ENCODE measurements at regions not wholly inside any gene's neighbourhood (a gene's known extent, or its start where the extent isn't known, plus 50 kb on each side); places are given as distances from the start of the nearest gene placed in this dataset.

DNA sequence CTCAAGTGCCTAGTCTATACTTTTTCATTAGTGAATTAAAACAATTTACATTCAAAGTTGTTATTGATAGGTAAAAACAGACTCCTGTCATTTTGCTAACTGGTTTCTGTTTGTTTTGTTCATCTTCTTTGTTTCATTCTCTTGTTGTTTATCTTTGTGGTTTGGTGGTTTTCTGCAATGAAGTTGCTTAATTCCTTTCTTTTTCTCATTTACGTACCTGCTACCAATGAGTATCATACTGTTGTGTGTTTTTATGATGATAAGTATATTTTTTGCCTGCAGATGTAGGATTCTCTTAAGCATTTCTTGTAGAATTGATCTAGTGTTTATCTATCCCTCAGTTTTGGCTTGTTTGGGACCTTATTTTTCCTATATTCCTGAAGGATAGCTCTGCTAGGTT lies 2230.0 kb downstream of the MAT2B start:
- DNase-seq (ENCODE audit: low read depth, low spot score) = no peak

DNA sequence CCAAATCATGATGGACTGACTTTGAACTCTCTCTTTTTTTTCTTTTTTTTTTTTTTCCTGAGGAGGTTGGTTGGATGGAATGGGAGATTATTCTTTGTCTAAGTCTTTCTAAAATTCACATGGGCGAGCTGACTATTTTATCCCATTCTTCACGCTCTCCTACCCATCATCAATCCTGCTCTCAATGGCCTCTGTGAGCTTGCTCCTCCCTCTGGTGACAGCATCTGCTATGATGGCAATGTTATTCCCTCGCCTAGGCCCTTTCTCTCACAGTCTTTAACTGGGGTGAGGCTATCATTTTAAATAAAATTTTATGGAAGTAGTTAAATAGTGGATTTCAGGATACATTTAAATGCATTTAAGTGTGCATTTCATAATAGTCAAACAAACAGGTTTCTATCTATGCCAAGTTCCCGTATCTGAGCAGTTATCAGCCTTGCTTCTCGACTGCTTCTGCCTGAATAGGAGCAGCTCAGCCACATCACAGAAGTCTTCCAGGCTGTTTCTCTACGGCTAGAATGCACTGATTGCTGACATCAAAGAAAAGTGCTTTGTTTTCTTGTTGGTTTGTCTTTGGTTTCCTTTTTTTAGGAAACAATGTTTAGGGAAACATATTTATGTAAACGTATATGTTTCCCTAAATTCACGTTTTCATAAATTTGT lies 2233.8 kb downstream of the MAT2B start:
- DNase-seq (ENCODE audit: low read depth, low spot score) = no peak

DNA sequence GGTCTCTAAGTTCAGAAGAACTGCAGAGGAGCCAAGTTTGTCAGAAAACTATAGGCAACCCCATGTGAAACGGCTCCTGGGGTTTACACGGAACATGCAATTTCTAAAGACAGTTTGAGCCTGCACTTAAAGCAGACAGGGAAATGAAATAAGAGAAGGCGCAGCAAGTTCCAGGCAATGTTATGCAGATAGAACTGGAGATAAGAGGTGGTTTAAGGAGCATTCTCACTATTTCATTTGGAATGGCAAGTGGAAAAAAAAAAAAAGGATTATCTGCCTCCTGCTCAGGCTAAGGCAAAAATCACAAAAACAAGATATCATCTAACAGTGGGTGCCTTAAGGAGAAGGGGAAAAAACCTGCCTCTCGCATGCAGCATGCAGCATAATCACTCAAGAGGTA lies 2252.4 kb downstream of the MAT2B start:
- no peak for DNase-seq (ENCODE audit: low read depth, low spot score)

DNA sequence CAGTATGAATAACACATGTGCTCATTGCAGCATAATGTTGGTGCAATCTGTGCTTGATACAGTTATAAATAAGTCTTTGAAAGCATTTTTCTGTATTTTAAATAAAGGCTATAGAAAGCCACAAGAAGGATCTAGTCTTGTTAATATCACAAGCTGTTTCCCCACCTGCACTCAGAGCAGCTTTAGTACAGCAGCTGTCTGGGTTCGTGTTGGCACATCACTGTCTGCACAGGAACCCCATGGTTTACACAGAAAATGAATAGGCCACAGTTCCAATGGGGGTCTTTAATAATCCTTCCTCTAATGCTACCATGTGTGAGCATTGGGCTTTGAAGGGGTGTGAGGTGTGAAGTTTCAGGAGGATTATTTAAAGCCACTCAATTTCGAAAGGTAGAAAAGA lies 2269.7 kb downstream of the MAT2B start:
- no peak for DNase-seq (ENCODE audit: low read depth, low spot score)

DNA sequence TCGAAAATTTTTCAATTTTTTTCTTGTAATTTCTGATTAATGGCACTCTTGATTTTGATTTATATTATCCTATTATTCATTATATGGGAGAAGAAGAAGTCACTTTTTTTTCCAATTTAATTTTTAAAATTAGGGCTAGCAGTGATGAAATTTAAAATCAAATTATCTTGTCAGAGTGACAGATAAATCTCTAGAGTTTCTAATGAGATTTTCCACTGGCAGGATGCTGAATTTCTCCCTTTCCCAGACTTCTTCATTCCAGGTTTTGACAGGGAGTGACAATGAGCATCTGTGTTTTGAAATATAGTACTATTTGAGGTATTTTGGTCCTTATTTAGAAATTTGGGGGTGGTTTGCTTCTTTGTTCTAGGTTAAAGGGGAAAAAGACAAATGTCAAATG lies 2274.1 kb downstream of the MAT2B start:
- no peak for DNase-seq (ENCODE audit: low read depth, low spot score)

DNA sequence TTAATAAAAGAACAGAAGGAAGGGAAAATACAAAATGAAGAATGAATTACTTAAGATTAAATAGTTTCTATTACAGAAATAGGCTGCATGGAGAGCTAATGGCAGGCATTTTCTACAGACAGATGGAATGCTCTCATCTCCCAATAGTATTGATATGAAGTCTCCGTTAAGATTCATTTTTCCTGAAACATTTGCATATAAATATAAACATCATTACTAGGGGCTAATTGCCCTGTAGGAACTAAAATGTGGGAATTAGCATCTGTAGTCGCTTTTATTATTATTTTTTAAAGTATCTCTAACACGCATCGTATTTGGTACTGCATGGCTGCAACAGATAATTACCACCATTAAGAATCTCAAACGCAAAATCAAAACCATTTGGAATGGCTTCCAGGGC lies 2275.5 kb downstream of the MAT2B start:
- no peak for DNase-seq (ENCODE audit: low read depth, low spot score)

DNA sequence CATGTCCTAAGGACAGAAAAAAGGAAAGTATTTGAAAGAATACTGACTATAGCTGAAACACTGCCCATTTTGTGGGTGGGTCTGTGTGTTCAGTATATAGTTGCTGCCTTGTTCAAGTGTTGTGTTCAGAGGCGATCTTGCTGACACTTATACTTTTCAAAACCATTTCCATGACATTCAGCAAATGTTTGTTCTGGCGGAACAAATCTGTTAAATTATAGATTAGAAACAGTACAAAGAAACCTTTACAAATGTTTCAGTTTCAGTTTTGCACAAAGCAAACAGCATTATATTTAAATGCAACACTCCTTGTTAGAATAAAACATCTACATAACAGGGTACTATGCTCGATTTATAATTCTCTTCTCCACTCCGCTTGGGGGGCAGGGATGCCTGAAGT lies 2276.3 kb downstream of the MAT2B start:
- no peak for DNase-seq (ENCODE audit: low read depth, low spot score)

DNA sequence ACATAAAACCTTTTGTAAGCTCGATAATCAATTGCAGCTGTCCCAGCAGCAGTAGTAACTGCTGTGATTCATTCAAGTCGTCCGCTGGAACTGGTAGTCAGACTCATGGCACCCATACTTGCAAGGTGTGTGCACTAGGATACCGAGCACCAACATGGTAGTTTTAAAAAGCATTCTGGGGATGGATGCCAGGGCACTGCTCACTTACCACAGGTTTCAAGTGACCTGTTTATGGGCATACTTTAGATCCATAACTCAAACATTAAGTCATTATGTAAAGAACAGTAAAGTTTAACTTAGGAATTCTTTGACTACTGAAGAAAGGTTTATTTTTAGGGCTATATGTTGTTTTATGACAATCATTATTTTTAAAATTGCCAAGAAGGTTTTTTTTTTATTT lies 2277.6 kb downstream of the MAT2B start:
- no peak for DNase-seq (ENCODE audit: low read depth, low spot score)

DNA sequence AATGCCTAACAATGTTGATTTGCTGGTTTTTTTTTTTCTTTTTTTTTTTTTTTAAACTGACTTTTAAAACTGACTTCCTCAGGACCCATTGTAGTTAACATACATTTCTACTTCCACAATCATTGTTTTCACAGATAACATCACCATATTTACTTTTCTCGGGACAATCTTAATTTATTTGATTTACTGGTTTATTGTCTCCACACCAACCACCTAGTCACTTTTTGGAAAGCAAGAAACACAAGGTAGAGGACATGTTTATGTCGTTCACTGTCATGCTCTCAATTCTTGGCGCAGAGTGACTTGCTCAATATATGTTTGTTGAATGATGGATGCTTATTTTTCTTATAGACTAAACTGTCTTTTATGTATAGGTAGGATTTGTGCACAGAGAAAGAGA lies 2280.7 kb downstream of the MAT2B start:
- no peak for DNase-seq (ENCODE audit: low read depth, low spot score)

DNA sequence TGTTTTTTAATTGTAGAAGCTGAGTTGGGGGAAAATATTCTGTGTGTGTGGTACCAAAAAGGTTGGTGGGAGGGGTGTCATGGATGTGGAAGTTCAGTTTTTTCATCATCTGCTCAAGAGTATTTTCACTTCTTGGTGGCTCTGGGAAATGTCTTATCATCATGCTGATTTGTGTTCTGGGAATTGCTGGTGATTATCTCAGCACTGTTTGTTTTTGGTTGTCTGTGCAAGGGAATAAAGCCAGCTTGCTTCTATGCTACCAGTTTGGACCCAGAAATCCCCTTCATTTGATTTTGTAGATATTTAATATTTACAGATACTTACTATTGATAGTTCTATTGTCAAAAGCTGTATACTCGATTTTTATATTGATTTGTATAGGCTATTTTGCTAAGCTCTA lies 2289.7 kb downstream of the MAT2B start:
- no peak for DNase-seq (ENCODE audit: low read depth, low spot score)

DNA sequence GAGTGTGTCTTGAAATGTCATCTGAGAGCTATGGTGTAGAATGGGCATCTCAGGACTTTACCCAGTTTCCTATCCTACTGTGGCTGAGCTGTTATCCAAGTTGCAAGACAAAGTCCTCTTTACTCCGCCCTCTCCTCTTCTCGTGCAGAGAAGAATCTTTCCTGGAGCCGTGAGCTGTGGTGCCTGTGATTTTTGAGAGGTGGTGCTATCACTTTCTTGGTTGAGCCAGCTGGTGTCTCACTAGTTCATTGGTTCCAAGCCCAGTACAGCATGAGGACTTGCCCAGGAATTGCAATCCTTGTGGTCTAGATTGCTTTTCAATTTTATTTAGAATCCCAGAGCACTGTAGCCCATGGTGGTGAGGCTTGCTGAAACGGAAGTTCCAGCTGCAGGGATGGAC lies 2300.3 kb downstream of the MAT2B start:
- no peak for DNase-seq (ENCODE audit: low read depth, low spot score)

DNA sequence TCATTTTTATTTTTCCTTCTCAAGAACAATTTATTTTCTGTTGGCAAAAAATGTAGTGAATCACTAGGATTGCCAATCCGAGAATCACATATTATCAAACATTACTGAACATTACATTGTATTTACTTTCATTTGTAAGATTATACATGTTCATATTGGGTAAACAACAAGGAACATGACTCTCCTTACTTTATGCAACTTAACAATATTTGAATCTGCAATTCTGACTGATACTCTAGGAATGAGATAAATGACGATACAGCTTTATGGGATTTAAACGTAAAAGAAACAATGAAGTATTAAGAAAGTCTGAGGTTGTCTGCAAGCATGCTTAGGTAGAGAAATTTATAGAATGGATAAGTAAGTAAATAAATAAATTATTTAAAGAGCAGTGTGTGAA lies 2302.9 kb downstream of the MAT2B start:
- DNase-seq (ENCODE audit: low read depth, low spot score) = no peak

DNA sequence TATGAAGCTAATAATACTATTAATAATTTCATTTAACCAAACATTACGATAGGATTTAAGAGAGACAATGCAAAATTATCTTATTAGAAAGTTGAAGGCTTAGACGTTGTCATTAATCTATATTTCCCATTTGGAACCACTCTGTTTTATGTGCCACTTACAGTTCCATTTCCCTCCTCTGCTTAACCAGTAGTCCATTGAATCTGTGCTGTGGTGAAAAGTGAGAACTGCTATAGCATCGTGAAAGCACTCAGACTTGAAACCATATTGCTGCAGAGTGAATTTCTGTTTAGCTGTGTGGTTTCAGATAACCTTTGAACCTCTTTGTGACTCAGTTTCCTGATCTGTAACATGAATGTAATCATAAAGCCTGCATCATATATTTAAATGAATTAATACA lies 2304.5 kb downstream of the MAT2B start:
- DNase-seq (ENCODE audit: low read depth, low spot score) = no peak

DNA sequence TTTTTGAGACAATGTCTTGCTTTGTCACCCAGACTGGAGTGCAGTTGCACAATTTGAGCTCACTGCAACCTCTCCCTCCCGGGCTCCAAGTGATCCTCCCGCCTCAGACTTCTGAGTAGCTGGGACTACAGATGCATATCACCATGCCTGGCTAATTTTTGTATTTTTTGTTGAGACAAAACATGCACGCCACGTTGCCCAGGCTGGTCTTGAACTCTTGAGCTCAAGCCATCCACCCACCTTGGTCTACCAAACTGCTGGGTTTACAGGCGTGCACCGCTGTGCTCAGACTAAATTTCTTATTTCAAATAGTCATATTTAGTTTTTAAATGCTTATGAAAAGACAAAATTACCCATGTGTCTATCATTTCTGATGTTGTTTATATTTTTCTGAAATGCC lies 2324.1 kb downstream of the MAT2B start:
- no peak for DNase-seq (ENCODE audit: low read depth, low spot score)

DNA sequence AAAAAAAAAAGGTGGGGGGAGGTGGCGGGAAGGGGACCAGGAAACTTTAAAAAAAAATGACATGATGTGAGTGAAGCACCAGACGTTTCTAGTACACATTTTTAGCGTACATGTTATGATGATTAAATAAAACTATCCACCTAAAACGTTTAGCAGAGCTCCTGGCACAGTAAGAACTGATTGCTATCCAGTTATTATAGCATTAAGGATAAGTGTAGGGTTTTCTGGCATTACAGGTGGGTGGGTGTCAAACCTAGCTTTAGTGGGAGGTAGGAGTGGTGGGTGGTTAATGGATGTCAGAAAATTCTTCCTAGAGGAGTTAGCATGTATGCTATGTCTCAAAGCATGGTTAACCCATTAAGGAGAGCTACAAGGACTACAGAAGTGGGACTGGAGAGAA lies 2329.5 kb downstream of the MAT2B start:
- DNase-seq (ENCODE audit: low read depth, low spot score) = no peak

DNA sequence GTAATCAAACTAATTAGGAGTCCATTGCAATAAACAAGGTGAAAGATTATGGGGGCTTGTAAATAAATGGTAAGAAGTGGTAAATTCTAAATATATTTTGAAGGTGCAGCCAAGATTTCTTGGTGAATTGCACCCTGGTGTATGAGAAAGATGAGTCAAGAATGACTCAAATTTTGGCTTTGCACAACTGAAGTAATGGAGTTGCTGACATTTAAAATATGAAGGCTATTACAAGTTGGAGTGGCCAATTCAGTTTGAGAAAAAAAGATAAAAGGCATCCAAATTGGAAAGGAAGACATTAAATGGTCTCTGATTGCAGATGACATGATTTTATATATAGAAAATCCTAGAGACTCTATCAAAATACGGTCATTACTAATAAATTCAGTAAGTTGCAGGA lies 2330.6 kb downstream of the MAT2B start:
- no peak for DNase-seq (ENCODE audit: low read depth, low spot score)

DNA sequence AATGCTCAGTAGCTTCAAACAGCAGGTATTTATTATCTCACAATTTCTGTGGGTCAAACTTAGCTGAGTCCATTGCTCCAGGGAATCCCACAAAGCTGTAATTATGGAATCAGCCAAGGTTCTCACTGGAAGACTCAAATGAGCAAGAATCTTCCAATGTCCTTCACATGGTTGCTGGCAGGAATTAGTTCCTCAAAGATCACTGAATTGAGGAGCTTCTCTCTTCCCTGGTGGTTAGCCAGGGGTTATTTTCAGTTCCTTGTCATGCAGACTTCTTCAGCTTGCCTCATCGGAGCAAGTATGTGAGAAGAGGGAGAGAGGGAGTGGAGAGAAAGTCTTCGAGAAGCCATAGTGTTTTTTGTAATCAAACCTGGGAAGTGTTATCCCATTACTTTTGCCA lies 2331.9 kb downstream of the MAT2B start:
- no peak for DNase-seq (ENCODE audit: low read depth, low spot score)

DNA sequence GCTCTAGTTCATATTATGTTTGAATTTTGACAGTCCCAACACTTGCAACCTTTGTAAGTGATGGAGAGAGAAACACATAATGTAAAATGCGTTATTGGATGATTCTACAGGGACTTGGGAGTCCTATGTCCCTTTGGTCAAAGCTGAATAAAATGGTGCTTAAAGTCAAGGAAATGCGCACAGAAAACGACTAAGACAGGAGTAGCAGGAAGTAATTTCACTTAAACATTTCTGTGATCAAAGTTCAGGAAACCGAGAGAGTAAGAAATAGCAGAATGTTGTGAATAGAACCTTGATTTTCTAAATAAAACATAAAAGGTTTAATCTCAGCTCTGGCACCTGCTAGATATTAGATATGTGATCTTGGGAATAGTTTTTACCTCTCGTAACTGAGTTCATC lies 2339.2 kb downstream of the MAT2B start:
- no peak for DNase-seq (ENCODE audit: low read depth, low spot score)

DNA sequence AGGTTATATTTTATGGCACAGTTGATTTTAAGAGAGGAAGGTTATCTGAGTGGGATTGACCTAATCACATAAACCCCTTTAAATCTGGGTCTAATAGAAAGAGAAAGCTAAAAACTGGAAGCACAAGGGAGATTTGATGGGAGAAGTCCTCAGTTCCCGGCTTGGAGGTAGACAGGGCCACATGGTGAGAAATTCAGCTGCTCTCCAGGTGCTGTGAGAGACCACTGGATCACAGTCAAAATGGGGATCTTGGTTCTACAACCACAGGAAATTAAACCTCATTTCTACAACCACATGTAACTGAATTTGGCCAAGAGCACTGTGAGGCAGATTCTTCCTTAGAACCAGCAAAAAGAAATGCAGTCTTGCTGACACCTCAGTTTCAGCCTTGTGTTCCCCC lies 2352.7 kb downstream of the MAT2B start:
- no peak for DNase-seq (ENCODE audit: low read depth, low spot score)

DNA sequence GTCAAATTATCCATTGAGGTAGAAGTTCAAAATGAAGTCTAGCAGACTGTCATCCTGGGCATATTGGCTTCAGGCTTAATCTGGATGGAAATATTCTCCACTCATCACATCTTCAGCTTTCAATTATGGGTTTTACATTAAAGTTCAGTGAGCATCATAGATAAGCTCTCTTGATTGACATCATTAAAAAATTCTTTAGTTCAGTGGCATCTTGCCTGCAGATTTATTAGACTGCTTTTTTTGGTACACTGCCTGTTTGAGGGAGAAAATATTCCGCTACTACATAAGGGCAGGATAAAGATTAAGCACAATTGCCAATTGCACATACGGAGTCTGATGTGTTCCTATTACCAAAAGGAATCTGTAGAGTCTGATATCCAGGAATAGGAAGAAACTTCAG lies 2353.8 kb downstream of the MAT2B start:
- no peak for DNase-seq (ENCODE audit: low read depth, low spot score)

DNA sequence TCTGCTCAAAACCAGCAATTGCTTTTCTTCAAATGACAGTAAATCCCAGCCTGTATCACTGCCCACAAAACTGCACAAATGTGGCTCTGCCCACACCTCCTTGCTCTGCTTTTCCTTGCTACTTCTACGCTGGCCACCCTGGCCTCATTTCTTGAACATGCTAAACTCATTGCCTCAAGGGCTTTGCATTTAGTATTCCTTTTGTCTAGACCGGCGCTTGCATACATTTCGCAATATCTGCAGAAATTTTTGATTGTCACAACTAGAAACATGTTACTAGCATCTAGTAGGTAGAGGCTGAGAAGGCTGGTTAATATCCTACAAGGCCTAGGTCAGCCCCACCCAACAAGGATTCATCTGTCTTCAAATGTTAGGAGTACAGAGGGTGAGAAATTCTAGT lies 2357.8 kb downstream of the MAT2B start:
- DNase-seq (ENCODE audit: low read depth, low spot score) = no peak

DNA sequence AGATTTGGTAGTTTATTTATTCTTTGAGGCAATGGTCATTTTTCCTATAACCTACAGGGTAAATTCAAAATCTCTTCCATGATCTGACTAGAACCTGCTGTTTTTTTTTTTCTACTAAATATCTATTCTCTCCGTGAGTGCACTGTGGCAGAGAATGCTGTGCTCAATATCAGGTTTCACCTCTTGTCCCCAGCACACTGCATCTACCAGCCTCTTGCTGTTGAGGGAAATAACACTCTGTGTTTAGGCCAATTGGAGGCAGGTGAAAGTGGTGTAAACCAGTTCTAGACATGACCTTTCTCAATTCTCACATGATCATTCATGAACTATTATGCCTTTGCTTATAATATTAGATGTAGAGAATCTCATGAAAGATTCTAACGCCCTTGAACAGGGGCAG lies 2365.9 kb downstream of the MAT2B start:
- no peak for DNase-seq (ENCODE audit: low read depth, low spot score)

DNA sequence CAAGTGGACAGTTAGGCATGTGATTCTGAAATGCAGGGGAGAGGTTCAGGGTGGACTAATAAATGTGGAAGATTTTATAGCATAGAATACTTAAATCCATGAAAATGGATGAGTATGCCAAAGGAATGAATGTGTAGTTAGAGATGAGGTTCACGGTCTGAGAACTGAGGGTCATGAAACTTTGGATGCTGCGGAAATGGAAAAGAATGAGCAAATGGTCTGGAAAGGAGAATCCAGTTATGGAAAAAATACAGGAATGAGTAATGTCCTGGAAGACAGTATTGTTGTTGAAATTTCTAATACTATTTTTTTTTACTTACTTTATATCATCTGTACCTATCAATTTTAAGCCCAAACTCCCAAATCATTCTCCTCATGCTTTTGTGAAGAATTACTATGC lies 2369.4 kb downstream of the MAT2B start:
- DNase-seq (ENCODE audit: low read depth, low spot score) = no peak

DNA sequence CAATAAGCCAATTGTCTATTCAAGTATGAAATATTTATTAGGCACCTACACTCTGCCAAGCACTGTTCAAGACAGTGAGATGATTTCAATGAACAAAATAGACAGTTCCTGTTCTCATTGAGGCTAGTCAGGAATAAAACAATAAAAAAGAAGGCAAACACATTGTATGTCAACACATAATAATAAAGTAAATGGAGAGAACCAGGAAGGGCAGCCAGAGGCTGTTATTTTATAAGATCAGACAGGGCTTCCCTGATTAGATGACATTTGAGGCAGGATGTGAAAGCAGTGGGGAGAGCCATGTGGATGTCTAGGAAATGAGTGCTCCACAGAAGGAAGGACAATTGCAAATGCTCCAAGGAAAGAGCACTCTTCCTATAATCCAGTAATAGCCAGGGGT lies 2371.1 kb downstream of the MAT2B start:
- DNase-seq (ENCODE audit: low read depth, low spot score) = no peak

All from pulmonary artery endothelial cell (primary cell).